C4-2B (cell line): ENCODE measurements at regions not wholly inside any gene's neighbourhood (a gene's known extent, or its start where the extent isn't known, plus 50 kb on each side); places are given as distances from the start of the nearest gene placed in this dataset.

Source experiments
- ZFX ChIP-seq: fragments of 450-650 bp; IDR thresholded peaks from 2 replicates; pipeline ENCODE4 v1.6.1; 2017
- TF ChIP-seq, protein P1 (sequence below): fragments of 450-650 bp; conservative IDR thresholded peaks from 2 replicates; pipeline ENCODE4 v1.5.1; 2017; ENCODE audit warnings: mild to moderate bottlenecking

DNA sequence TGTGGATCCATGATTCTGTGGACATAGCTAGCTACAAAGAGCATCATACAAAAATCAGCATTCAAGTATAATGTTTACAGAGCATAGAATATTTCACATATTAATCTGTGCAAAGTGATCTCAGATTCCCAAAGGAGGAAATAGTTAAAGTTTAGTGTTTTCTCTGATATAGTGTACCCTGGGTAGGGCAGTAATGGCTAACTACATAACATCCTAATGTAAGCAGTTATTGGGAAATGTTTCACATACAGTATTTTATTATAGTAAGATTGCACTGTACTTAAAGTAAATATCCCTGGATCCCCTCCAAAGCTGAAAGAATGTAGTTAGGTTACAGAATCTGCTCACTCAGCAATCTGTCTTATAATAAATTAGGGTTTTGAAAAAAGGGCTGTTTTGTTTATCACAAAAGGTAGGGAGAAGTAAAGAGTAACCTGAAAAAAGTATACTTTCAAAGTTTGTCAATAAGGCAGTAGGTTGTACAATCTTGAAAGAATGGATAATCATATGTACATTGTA is 52.5 kb upstream of the SMARCA2 start:
- TF ChIP-seq, protein P1, sequence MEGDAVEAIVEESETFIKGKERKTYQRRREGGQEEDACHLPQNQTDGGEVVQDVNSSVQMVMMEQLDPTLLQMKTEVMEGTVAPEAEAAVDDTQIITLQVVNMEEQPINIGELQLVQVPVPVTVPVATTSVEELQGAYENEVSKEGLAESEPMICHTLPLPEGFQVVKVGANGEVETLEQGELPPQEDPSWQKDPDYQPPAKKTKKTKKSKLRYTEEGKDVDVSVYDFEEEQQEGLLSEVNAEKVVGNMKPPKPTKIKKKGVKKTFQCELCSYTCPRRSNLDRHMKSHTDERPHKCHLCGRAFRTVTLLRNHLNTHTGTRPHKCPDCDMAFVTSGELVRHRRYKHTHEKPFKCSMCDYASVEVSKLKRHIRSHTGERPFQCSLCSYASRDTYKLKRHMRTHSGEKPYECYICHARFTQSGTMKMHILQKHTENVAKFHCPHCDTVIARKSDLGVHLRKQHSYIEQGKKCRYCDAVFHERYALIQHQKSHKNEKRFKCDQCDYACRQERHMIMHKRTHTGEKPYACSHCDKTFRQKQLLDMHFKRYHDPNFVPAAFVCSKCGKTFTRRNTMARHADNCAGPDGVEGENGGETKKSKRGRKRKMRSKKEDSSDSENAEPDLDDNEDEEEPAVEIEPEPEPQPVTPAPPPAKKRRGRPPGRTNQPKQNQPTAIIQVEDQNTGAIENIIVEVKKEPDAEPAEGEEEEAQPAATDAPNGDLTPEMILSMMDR, result no peak
- no peak for TF ChIP-seq ZFX
